ENCODE measurements at regions not wholly inside any gene's neighbourhood (a gene's known extent, or its start where the extent isn't known, plus 50 kb on each side); places are given as distances from the start of the nearest gene placed in this dataset.

GRCh38 chr6:54503144-54503543, 194.9 kb downstream of the TINAG start:
- H3K27me3 ChIP-seq (replicated peaks in 2 of 5; ENCODE audit: control insufficient read depth in 4 of 5, insufficient read depth in 5 of 5, low read length in 4 of 5) = no peaks in the 10 kb centered on the region
- H3K4me3 ChIP-seq (ENCODE audit: control insufficient read depth in 1 of 7, extremely low read depth in 1 of 7, insufficient read depth in 4 of 7, low read depth in 2 of 7, low read length in 6 of 7) = no peak overlapping the region
- no peaks in the 10 kb centered on the region for H3K36me3 ChIP-seq (ENCODE audit: control insufficient read depth in 4 of 4, insufficient read depth in 4 of 4, low read length in 3 of 4)
- H3K9me3 ChIP-seq (ENCODE audit: control extremely low read depth in 1 of 5, control insufficient read depth in 4 of 5, insufficient read depth in 2 of 5, low read depth in 1 of 5, low read length in 4 of 5) = peaks cover 0 to 1% (median 0%) of the 10 kb centered on the region in 5 experiments
- H3K4me1 ChIP-seq (ENCODE audit: control extremely low read depth in 1 of 4, control insufficient read depth in 4 of 4, insufficient read depth in 4 of 4, low read length in 3 of 4) = no peaks in the 10 kb centered on the region
- DNase-seq = no peak
- H3K27ac ChIP-seq (ENCODE audit: insufficient read depth in 1 of 2, low read depth in 1 of 2, low read length in 2 of 2, poor library complexity in 1 of 2, severe bottlenecking in 2 of 2) = no peak overlapping the region
- no CpG with 5 or more reads among the region's 1 CpG for WGBS (ENCODE audit: insufficient coverage)
- CTCF ChIA-PET = interaction anchor here (0.6 kb wide), 1 partner anchor 714 kb away, joined by 3 read pairs; no protein-coding TSS in a partner anchor
- POLR2A ChIA-PET = no interaction called here

GRCh38 chr6:54515013-54515412, 206.8 kb downstream of the TINAG start:
- Histone ChIP-seq H3K4me1 (ENCODE audit: control extremely low read depth in 1 of 4, control insufficient read depth in 4 of 4, insufficient read depth in 4 of 4, low read length in 3 of 4) (no peaks in the 10 kb centered on the region), H3K27me3 (replicated peaks in 2 of 5; ENCODE audit: control insufficient read depth in 4 of 5, insufficient read depth in 5 of 5, low read length in 4 of 5) (no peaks in the 10 kb centered on the region), H3K9me3 (ENCODE audit: control extremely low read depth in 1 of 5, control insufficient read depth in 4 of 5, insufficient read depth in 2 of 5, low read depth in 1 of 5, low read length in 4 of 5) (no peaks in the 10 kb centered on the region), H3K4me3 (ENCODE audit: control insufficient read depth in 1 of 7, extremely low read depth in 1 of 7, insufficient read depth in 4 of 7, low read depth in 2 of 7, low read length in 6 of 7) (no peak overlapping the region), H3K27ac (ENCODE audit: insufficient read depth in 1 of 2, low read depth in 1 of 2, low read length in 2 of 2, poor library complexity in 1 of 2, severe bottlenecking in 2 of 2) (no peak overlapping the region), H3K36me3 (ENCODE audit: control insufficient read depth in 4 of 4, insufficient read depth in 4 of 4, low read length in 3 of 4) (no peaks in the 10 kb centered on the region)
- DNase-seq = no peak
- no CpG with 5 or more reads among the region's 2 CpGs for WGBS (ENCODE audit: insufficient coverage)
- ChIA-PET POLR2A (no interaction called here), CTCF (no interaction called here)

GRCh38 chr6:54515713-54516112, 207.5 kb downstream of the TINAG start:
- Histone ChIP-seq H3K9me3 (ENCODE audit: control extremely low read depth in 1 of 5, control insufficient read depth in 4 of 5, insufficient read depth in 2 of 5, low read depth in 1 of 5, low read length in 4 of 5) (no peaks in the 10 kb centered on the region), H3K4me3 (ENCODE audit: control insufficient read depth in 1 of 7, extremely low read depth in 1 of 7, insufficient read depth in 4 of 7, low read depth in 2 of 7, low read length in 6 of 7) (no peak overlapping the region), H3K27me3 (replicated peaks in 2 of 5; ENCODE audit: control insufficient read depth in 4 of 5, insufficient read depth in 5 of 5, low read length in 4 of 5) (no peaks in the 10 kb centered on the region), H3K4me1 (ENCODE audit: control extremely low read depth in 1 of 4, control insufficient read depth in 4 of 4, insufficient read depth in 4 of 4, low read length in 3 of 4) (no peaks in the 10 kb centered on the region), H3K36me3 (ENCODE audit: control insufficient read depth in 4 of 4, insufficient read depth in 4 of 4, low read length in 3 of 4) (no peaks in the 10 kb centered on the region), H3K27ac (ENCODE audit: insufficient read depth in 1 of 2, low read depth in 1 of 2, low read length in 2 of 2, poor library complexity in 1 of 2, severe bottlenecking in 2 of 2) (no peak overlapping the region)
- ChIA-PET POLR2A (no interaction called here), CTCF (no interaction called here)
- DNase-seq = no peak
- WGBS (ENCODE audit: insufficient coverage) = no CpG with 5 or more reads among the region's 1 CpG

- Histone ChIP-seq H3K9me3 (ENCODE audit: control extremely low read depth in 1 of 5, control insufficient read depth in 4 of 5, insufficient read depth in 2 of 5, low read depth in 1 of 5, low read length in 4 of 5) (no peaks in the 10 kb centered on the region), H3K4me3 (ENCODE audit: control insufficient read depth in 1 of 7, extremely low read depth in 1 of 7, insufficient read depth in 4 of 7, low read depth in 2 of 7, low read length in 6 of 7) (no peak overlapping the region), H3K27ac (ENCODE audit: insufficient read depth in 1 of 2, low read depth in 1 of 2, low read length in 2 of 2, poor library complexity in 1 of 2, severe bottlenecking in 2 of 2) (no peak overlapping the region), H3K4me1 (ENCODE audit: control extremely low read depth in 1 of 4, control insufficient read depth in 4 of 4, insufficient read depth in 4 of 4, low read length in 3 of 4) (no peaks in the 10 kb centered on the region), H3K27me3 (replicated peaks in 2 of 5; ENCODE audit: control insufficient read depth in 4 of 5, insufficient read depth in 5 of 5, low read length in 4 of 5) (no peaks in the 10 kb centered on the region), H3K36me3 (ENCODE audit: control insufficient read depth in 4 of 4, insufficient read depth in 4 of 4, low read length in 3 of 4) (no peaks in the 10 kb centered on the region)
- ChIA-PET CTCF (no interaction called here), POLR2A (no interaction called here)
- DNase-seq = no peak
- WGBS (ENCODE audit: insufficient coverage) = 86% methylated on average over 1 of the region's 1 CpG
Measured at GRCh38 chr6:54516321-54516720, 208.1 kb downstream of the TINAG start.

- Histone ChIP-seq H3K27me3 (replicated peaks in 2 of 5; ENCODE audit: control insufficient read depth in 4 of 5, insufficient read depth in 5 of 5, low read length in 4 of 5) (no peaks in the 10 kb centered on the region), H3K9me3 (ENCODE audit: control extremely low read depth in 1 of 5, control insufficient read depth in 4 of 5, insufficient read depth in 2 of 5, low read depth in 1 of 5, low read length in 4 of 5) (no peaks in the 10 kb centered on the region), H3K4me3 (ENCODE audit: control insufficient read depth in 1 of 7, extremely low read depth in 1 of 7, insufficient read depth in 4 of 7, low read depth in 2 of 7, low read length in 6 of 7) (no peak overlapping the region), H3K4me1 (ENCODE audit: control extremely low read depth in 1 of 4, control insufficient read depth in 4 of 4, insufficient read depth in 4 of 4, low read length in 3 of 4) (no peaks in the 10 kb centered on the region), H3K36me3 (ENCODE audit: control insufficient read depth in 4 of 4, insufficient read depth in 4 of 4, low read length in 3 of 4) (no peaks in the 10 kb centered on the region), H3K27ac (ENCODE audit: insufficient read depth in 1 of 2, low read depth in 1 of 2, low read length in 2 of 2, poor library complexity in 1 of 2, severe bottlenecking in 2 of 2) (no peak overlapping the region)
- CTCF ChIA-PET = no interaction called here
- POLR2A ChIA-PET = no interaction called here
- WGBS (ENCODE audit: insufficient coverage) = 97% methylated on average over 3 of the region's 3 CpGs
- DNase-seq = no peak
Measured at GRCh38 chr6:54519161-54519560, 210.9 kb downstream of the TINAG start.

GRCh38 chr6:54525731-54526130, 217.5 kb downstream of the TINAG start:
- Histone ChIP-seq H3K4me1 (ENCODE audit: control extremely low read depth in 1 of 4, control insufficient read depth in 4 of 4, insufficient read depth in 4 of 4, low read length in 3 of 4) (no peaks in the 10 kb centered on the region), H3K27me3 (replicated peaks in 2 of 5; ENCODE audit: control insufficient read depth in 4 of 5, insufficient read depth in 5 of 5, low read length in 4 of 5) (no peaks in the 10 kb centered on the region), H3K27ac (ENCODE audit: insufficient read depth in 1 of 2, low read depth in 1 of 2, low read length in 2 of 2, poor library complexity in 1 of 2, severe bottlenecking in 2 of 2) (no peak overlapping the region), H3K4me3 (ENCODE audit: control insufficient read depth in 1 of 7, extremely low read depth in 1 of 7, insufficient read depth in 4 of 7, low read depth in 2 of 7, low read length in 6 of 7) (no peak overlapping the region), H3K9me3 (ENCODE audit: control extremely low read depth in 1 of 5, control insufficient read depth in 4 of 5, insufficient read depth in 2 of 5, low read depth in 1 of 5, low read length in 4 of 5) (no peaks in the 10 kb centered on the region), H3K36me3 (ENCODE audit: control insufficient read depth in 4 of 4, insufficient read depth in 4 of 4, low read length in 3 of 4) (no peaks in the 10 kb centered on the region)
- ChIA-PET POLR2A (no interaction called here), CTCF (no interaction called here)
- no CpG with 5 or more reads among the region's 2 CpGs for WGBS (ENCODE audit: insufficient coverage)
- no peak for DNase-seq

- no peaks in the 10 kb centered on the region for H3K9me3 ChIP-seq (ENCODE audit: control extremely low read depth in 1 of 5, control insufficient read depth in 4 of 5, insufficient read depth in 2 of 5, low read depth in 1 of 5, low read length in 4 of 5)
- ChIA-PET CTCF (no interaction called here), POLR2A (no interaction called here)
- H3K27ac ChIP-seq (ENCODE audit: insufficient read depth in 1 of 2, low read depth in 1 of 2, low read length in 2 of 2, poor library complexity in 1 of 2, severe bottlenecking in 2 of 2) = no peak overlapping the region
- no peaks in the 10 kb centered on the region for H3K27me3 ChIP-seq (replicated peaks in 2 of 5; ENCODE audit: control insufficient read depth in 4 of 5, insufficient read depth in 5 of 5, low read length in 4 of 5)
- no peaks in the 10 kb centered on the region for H3K4me1 ChIP-seq (ENCODE audit: control extremely low read depth in 1 of 4, control insufficient read depth in 4 of 4, insufficient read depth in 4 of 4, low read length in 3 of 4)
- 53% methylated on average over 2 of the region's 2 CpGs for WGBS (ENCODE audit: insufficient coverage)
- no peak for DNase-seq
- no peaks in the 10 kb centered on the region for H3K36me3 ChIP-seq (ENCODE audit: control insufficient read depth in 4 of 4, insufficient read depth in 4 of 4, low read length in 3 of 4)
- H3K4me3 ChIP-seq (ENCODE audit: control insufficient read depth in 1 of 7, extremely low read depth in 1 of 7, insufficient read depth in 4 of 7, low read depth in 2 of 7, low read length in 6 of 7) = no peak overlapping the region
Measured at GRCh38 chr6:54533567-54533966, 225.3 kb downstream of the TINAG start.

All from common myeloid progenitor, CD34-positive (primary cell).